ENCODE measurements at regions not wholly inside any gene's neighbourhood (a gene's known extent, or its start where the extent isn't known, plus 50 kb on each side); places are given as distances from the start of the nearest gene placed in this dataset.
"Not testable (repeated sequence)": the region's sequence is repeated elsewhere in the genome, so short reads cannot be mapped to it uniquely, and the experiment has no call there.

DNA sequence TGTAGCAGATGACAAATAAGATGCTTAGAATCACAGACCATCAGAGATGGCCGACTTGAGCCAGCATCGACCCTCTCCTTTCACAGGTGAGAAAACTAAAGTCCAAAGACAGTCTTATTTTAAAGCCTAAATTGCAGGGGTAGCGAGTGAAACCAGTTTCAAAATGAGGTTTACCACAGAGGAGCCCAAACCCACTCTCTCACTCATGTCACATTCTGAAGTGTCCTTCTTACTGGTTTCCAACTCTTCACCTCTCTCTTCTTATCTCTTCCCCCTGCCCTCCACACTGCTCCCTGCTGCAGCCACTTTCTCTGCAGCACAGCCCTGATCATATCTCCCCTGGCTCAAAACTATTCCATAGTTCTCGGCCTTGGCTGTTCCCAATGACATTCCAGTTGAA is 57.0 kb upstream of the NID2 start:
- Histone ChIP-seq H3K4me1 (no peaks in the 10 kb centered on the region), H3K4me3 (no peak overlapping the region), H3K9me3 (no peaks in the 10 kb centered on the region), H3K27me3 (no peaks in the 10 kb centered on the region), H3K27ac (peak overlapping the region in 1 of 2 donors; percentile 35), H3K36me3 (no peaks in the 10 kb centered on the region)
- no peak for DNase-seq (ENCODE audit: low spot score in 2 of 2)
- no peak for TF ChIP-seq CTCF (IDR thresholded peaks at IDR 0.05)
- TF ChIP-seq POLR2AphosphoS5 (IDR thresholded peaks at IDR 0.05) = no peak
- no peak for TF ChIP-seq POLR2A (IDR thresholded peaks at IDR 0.05)
- intact Hi-C loops (cut with DNase I; ENCODE audit: low total_unique reads) = no loop called here

DNA sequence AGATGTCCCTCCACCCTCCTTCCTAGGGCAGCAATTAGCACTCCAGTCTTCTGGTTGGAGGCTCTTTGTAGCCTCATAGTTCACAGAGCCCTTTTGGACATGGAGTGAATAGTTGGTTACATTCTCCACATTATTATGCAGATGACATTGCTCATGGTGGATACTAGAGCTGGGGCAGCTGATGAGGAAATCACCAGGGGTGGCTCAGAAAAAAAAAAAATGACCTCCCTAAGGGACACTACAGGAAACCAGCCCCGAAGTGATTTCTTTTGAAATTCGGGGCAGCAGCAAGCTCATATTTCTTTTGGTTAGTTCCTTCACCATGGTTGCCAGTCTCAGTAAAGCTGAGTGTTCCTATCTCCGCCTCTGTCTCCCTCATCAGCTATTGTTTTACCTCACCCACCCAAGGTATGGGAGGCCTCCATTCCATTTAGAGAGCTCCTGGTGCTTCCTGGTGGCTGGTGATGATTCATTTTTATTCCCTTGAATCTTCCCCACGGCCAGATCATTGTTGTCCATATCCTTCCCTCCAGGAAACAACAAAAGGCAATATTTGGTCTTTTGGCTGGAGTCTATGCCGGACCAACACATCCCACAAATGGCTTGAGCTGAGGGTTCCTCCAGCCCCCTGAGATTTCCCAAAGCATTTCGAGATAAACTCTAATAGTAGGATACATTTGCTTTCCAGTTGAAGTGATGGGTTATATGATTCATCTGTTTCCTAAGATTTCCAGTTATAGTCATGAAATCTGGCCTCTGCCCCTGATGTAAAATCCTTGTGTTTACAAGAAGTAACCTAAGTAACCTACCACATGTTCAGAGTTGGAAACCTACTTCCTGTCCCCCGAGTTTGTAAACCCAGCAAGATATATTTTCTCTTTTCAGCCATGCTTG is 56.2 kb upstream of the NID2 start:
- Histone ChIP-seq H3K27ac (peak overlapping the region in 1 of 2 donors; percentile 71), H3K4me1 (no peaks in the 10 kb centered on the region), H3K4me3 (no peak overlapping the region), H3K36me3 (no peaks in the 10 kb centered on the region), H3K9me3 (no peaks in the 10 kb centered on the region), H3K27me3 (no peaks in the 10 kb centered on the region)
- DNase-seq (ENCODE audit: low spot score in 2 of 2) = no peak
- TF ChIP-seq CTCF (IDR thresholded peaks at IDR 0.05) = no peak
- TF ChIP-seq POLR2A (IDR thresholded peaks at IDR 0.05) = no peak
- no peak for TF ChIP-seq POLR2AphosphoS5 (IDR thresholded peaks at IDR 0.05)
- intact Hi-C loops (cut with DNase I; ENCODE audit: low total_unique reads) = no loop called here

GRCh38 chr14:52122163-52122562 is 53.3 kb upstream of the NID2 start:
- H3K9me3 ChIP-seq; H3K27me3 ChIP-seq; H3K36me3 ChIP-seq; intact Hi-C loops (cut with DNase I; ENCODE audit: low total_unique reads); DNase-seq (ENCODE audit: low spot score in 2 of 2); H3K27ac ChIP-seq; H3K4me3 ChIP-seq; H3K4me1 ChIP-seq: not testable (repeated sequence)

- DNase-seq (ENCODE audit: low spot score in 2 of 2) = no peak
- intact Hi-C loops (cut with DNase I; ENCODE audit: low total_unique reads) = no loop called here
- TF ChIP-seq POLR2A (IDR thresholded peaks at IDR 0.05) (no peak), POLR2AphosphoS5 (IDR thresholded peaks at IDR 0.05) (no peak), CTCF (IDR thresholded peaks at IDR 0.05) (no peak)
- Histone ChIP-seq H3K36me3 (no peaks in the 10 kb centered on the region), H3K4me1 (no peaks in the 10 kb centered on the region), H3K27me3 (no peaks in the 10 kb centered on the region), H3K27ac (no peak overlapping the region), H3K9me3 (no peaks in the 10 kb centered on the region), H3K4me3 (no peak overlapping the region)
Measured at GRCh38 chr14:52121441-52121840, 52.6 kb upstream of the NID2 start.

GRCh38 chr14:52119030-52119429 is 50.2 kb upstream of the NID2 start:
- Histone ChIP-seq H3K4me3 (no peak overlapping the region), H3K27me3 (no peaks in the 10 kb centered on the region), H3K27ac (no peak overlapping the region), H3K9me3 (no peaks in the 10 kb centered on the region), H3K36me3 (no peaks in the 10 kb centered on the region), H3K4me1 (no peaks in the 10 kb centered on the region)
- no peak for DNase-seq (ENCODE audit: low spot score in 2 of 2)
- intact Hi-C loops (cut with DNase I; ENCODE audit: low total_unique reads) = no loop called here
- TF ChIP-seq POLR2A (IDR thresholded peaks at IDR 0.05) (no peak), POLR2AphosphoS5 (IDR thresholded peaks at IDR 0.05) (no peak), CTCF (IDR thresholded peaks at IDR 0.05) (no peak)

All from breast epithelium (tissue), 4 donors.